SJCRH30 (cell line): ENCODE measurements at regions not wholly inside any gene's neighbourhood (a gene's known extent, or its start where the extent isn't known, plus 50 kb on each side); places are given as distances from the start of the nearest gene placed in this dataset.
A peak's percentile ranks its signal among the peaks of the same experiment; 100 is the strongest.
"Not testable (repeated sequence)": the region's sequence is repeated elsewhere in the genome, so short reads cannot be mapped to it uniquely, and the experiment has no call there.

ENCODE experiments used
- DNase-seq, 2 experiments: peaks; one replicate each; pipeline ENCODE4 v3.0.0-alpha.2; 2015 to 2020
- H3K27ac ChIP-seq: fragments of 250-450 bp; sonication (Bioruptor Pico); 2 replicates; pipeline ENCODE4 v1.5.1; 2020; ENCODE audit warnings: mild to moderate bottlenecking, moderate library complexity
- H3K27me3 ChIP-seq: fragments of 250-450 bp; sonication (Bioruptor Pico); 2 replicates; pipeline ENCODE4 v1.5.1; 2020; ENCODE audit warnings: mild to moderate bottlenecking, moderate library complexity
- H3K36me3 ChIP-seq: fragments of 250-450 bp; sonication (Bioruptor Pico); 2 replicates; pipeline ENCODE4 v1.5.1; 2020; ENCODE audit warnings: mild to moderate bottlenecking, moderate library complexity
- H3K4me1 ChIP-seq: fragments of 250-450 bp; sonication (Bioruptor Pico); 2 replicates; pipeline ENCODE4 v1.5.1; 2020; ENCODE audit warnings: mild to moderate bottlenecking, moderate library complexity
- H3K4me3 ChIP-seq: fragments of 250-450 bp; sonication (Bioruptor Pico); 2 replicates; pipeline ENCODE4 v1.5.1; 2020; ENCODE audit warnings: mild to moderate bottlenecking, moderate library complexity
- H3K9me3 ChIP-seq: fragments of 250-450 bp; sonication (Bioruptor Pico); replicated peaks from 2 replicates; pipeline ENCODE4 v1.5.1; 2020; ENCODE audit warnings: mild to moderate bottlenecking, moderate library complexity

DNA sequence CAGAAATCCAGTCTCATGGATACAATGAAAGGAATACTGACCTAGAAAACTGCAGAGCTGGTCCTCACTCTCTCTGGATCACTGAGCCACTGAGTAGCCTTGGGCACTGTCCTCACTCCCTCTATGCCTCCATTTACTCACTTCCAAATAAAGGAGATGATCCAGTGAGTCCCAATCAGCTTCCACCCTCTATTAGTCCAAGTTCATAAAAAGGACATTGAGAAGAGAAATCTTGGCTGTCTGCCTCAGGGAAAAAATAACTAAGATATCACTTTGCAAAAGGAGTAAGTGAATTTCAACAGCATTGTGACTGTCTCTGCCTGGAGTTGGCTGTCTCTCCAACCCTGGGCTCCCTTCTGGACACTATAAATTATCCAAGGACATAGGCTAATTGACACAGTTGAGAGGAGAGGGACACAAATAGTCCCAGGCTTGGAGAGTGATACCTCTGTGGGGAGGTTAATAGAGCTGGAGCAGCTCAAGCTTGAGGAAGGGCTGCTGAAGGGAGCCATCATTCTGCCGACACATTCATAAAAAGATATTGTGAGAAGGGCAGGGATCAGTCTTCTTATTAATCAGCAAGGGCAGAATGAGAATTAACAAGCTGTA is 572.3 kb downstream of the RAB28 start:
- no peak for DNase-seq
- H3K4me1 ChIP-seq, result no peaks in the 10 kb centered on the region
- no peaks in the 10 kb centered on the region for H3K27me3 ChIP-seq
- H3K36me3 ChIP-seq, result no peaks in the 10 kb centered on the region
- H3K27ac ChIP-seq, result no peak overlapping the region
- H3K4me3 ChIP-seq, result no peak overlapping the region
- H3K9me3 ChIP-seq, result no peaks in the 10 kb centered on the region

DNA sequence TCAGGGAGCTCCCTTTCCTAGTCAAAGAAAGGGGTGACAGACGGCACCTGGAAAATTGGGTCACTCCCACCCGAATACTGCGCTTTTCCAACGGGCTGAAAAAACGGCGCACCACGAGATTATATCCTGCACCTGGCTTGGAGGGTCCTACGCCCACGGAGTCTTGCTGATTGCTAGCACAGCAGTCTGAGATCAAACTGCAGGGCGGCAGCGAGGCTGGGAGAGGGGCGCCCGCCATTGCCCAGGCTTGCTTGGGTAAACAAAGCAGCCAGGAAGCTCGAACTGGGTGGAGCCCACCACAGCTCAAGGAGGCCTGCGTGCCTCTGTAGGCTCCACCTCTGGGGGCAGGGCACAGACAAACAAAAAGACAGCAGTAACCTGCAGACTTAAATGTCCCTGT is 580.5 kb downstream of the RAB28 start:
- not testable (repeated sequence) for DNase-seq, H3K4me3 ChIP-seq, H3K27ac ChIP-seq, H3K27me3 ChIP-seq, H3K36me3 ChIP-seq, H3K9me3 ChIP-seq, H3K4me1 ChIP-seq

GRCh38 chr4:12902735-12903134 is 581.4 kb downstream of the RAB28 start:
- Histone ChIP-seq H3K36me3 (no peaks in the 10 kb centered on the region), H3K9me3 (no peaks in the 10 kb centered on the region), H3K27me3 (peaks cover 3% of the 10 kb centered on the region; the same call in 1 of the 2 replicates), H3K27ac (no peak overlapping the region), H3K4me3 (no peak overlapping the region), H3K4me1 (no peaks in the 10 kb centered on the region)
- peak in 1 of 2 experiments; percentile 8 for DNase-seq

GRCh38 chr4:12897954-12898353 is 586.2 kb downstream of the RAB28 start:
- no peak for DNase-seq
- no peak overlapping the region for H3K27ac ChIP-seq
- H3K4me3 ChIP-seq, result no peak overlapping the region
- H3K9me3 ChIP-seq, result no peaks in the 10 kb centered on the region
- H3K4me1 ChIP-seq, result no peaks in the 10 kb centered on the region
- no peaks in the 10 kb centered on the region for H3K36me3 ChIP-seq
- H3K27me3 ChIP-seq, result peaks cover 2% of the 10 kb centered on the region; the same call in 1 of the 2 replicates

DNA sequence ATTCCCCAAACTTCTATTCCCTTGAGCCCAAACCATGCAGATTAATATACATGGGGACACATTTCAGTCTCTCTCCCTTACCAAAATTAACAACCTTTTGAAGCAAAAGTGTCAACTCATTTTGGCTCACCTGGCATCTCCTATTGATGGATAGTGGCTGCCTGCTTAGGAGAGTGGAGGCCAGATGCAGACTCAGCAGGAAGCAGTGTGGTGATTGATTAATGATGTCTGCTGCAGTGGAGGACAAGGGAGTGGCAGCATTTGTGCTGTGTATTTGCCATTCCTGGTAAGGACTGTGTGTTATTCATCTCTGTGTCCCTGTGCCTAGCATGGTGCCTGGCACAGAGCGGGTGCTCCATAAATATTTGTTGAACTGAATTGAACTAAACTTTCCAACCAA is 590.1 kb downstream of the RAB28 start:
- H3K27me3 ChIP-seq, result no peaks in the 10 kb centered on the region
- H3K9me3 ChIP-seq, result no peaks in the 10 kb centered on the region
- DNase-seq, result no peak
- no peaks in the 10 kb centered on the region for H3K4me1 ChIP-seq
- no peak overlapping the region for H3K27ac ChIP-seq
- H3K36me3 ChIP-seq, result no peaks in the 10 kb centered on the region
- H3K4me3 ChIP-seq, result no peak overlapping the region

GRCh38 chr4:12889054-12889453 is 595.1 kb downstream of the RAB28 start:
- H3K9me3 ChIP-seq, result no peaks in the 10 kb centered on the region
- no peak for DNase-seq
- H3K27me3 ChIP-seq, result no peaks in the 10 kb centered on the region
- H3K4me1 ChIP-seq, result peaks cover 5% of the 10 kb centered on the region; the same call in 1 of the 2 replicates
- no peak overlapping the region for H3K27ac ChIP-seq
- no peaks in the 10 kb centered on the region for H3K36me3 ChIP-seq
- H3K4me3 ChIP-seq, result no peak overlapping the region

DNA sequence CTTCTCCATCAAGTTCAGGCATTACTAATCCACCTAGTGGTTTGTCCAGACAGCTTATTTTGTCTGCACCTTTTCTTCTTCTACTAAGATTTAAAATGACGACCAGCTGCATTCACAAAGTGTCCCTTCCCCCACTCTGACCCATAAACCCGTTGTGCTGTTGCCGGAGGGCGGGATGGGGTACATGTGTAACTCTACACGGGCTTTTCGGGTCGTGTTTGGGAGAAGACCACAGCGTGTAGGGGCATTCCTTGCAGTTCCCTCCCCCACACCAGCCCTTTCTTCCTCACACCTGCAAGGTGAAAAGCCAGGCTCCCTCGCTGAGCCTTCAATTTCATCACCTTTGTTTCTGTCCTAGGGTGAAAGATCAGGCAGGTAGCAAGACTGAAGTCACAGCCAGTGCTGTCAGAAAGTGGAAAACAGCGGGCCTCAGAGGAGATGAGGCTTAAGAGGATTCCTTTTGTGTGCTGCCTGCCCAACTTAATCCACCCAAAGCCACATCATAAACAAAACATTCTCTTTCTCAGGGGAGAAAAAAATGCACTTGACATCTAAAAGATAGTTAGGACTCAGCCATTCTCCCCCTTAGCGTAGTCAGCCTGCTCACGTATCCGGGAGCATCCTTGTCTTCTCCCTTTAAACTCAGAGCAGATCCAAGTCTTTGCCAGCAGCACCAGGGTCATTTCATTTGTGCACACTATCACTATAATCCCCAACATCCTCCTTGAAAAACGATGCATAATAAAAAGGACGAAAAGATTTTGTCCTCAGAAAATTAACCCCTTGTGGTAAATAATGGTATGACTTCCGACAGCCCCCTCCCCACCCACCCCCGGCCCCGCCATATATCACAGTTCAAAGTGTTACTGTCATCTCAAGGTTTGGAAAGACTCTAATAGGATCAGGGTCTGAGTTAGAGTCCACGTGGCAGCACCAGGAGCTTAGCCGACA is 599.0 kb downstream of the RAB28 start:
- Histone ChIP-seq H3K27ac (no peak overlapping the region), H3K4me1 (peaks cover 5% of the 10 kb centered on the region; the same call in 1 of the 2 replicates), H3K4me3 (no peak overlapping the region), H3K27me3 (no peaks in the 10 kb centered on the region), H3K9me3 (no peaks in the 10 kb centered on the region), H3K36me3 (no peaks in the 10 kb centered on the region)
- peak; percentile 26 to 46 for DNase-seq

GRCh38 chr4:12881945-12882584 is 602.1 kb downstream of the RAB28 start:
- Histone ChIP-seq H3K4me3 (no peak overlapping the region), H3K4me1 (peaks cover 5% of the 10 kb centered on the region; the same call in 1 of the 2 replicates), H3K9me3 (no peaks in the 10 kb centered on the region), H3K27ac (no peak overlapping the region), H3K27me3 (no peaks in the 10 kb centered on the region), H3K36me3 (no peaks in the 10 kb centered on the region)
- no peak for DNase-seq

GRCh38 chr4:12880844-12881243 is 603.3 kb downstream of the RAB28 start:
- Histone ChIP-seq H3K9me3 (no peaks in the 10 kb centered on the region), H3K36me3 (no peaks in the 10 kb centered on the region), H3K27ac (no peak overlapping the region), H3K4me1 (peaks cover 5% of the 10 kb centered on the region; the same call in 1 of the 2 replicates), H3K4me3 (no peak overlapping the region), H3K27me3 (no peaks in the 10 kb centered on the region)
- DNase-seq, result no peak

DNA sequence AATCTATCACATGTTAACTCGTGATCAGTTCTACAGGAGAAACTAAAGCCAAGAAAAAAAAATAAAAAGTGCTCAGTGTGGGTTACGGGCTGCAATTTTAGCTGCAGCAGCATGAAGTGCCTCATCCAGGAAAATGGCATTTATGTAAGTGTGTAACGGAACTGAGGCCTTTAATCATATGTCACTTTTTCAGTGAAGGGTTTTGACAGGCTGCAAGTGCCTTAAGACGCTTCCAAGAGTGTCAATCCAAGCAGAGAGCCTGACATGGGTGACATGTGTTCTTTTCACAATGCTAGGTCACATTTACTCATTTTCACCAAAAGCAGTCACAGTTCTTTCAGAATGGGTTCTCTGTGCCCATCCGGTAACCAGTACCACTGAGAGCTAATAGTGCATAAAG is 604.6 kb downstream of the RAB28 start:
- no peaks in the 10 kb centered on the region for H3K36me3 ChIP-seq
- DNase-seq, result no peak
- no peak overlapping the region for H3K4me3 ChIP-seq
- H3K27me3 ChIP-seq, result no peaks in the 10 kb centered on the region
- peaks cover under 1% of the 10 kb centered on the region; the same call in 1 of the 2 replicates for H3K4me1 ChIP-seq
- H3K9me3 ChIP-seq, result no peaks in the 10 kb centered on the region
- H3K27ac ChIP-seq, result no peak overlapping the region

DNA sequence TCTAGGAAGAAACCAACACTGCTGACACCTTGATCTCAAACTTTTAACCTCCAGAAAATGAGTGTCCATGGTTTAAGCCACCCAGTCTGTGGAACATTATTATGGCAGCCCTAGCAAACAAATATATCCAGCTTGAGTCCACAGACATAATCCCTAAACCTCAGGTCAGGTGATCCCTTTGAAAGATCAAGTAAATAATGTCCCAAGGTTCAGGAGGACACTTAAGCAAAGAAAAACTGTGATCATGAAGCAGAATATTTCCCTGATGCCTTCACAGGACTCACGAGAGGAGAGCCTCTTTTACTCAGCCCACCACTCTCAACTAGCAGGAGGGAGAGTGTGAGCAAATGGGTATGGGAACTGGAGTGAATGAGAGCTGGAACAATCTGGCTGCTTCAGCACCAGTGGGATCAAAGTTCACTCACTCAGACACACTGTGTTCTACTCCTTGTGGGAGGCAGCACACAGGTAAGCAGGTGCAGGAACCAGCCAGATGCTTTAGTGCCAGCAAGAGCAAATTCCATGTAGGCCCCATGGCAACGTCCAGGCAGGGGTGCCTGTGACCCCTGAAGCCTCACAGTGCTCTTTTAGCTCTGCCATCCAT is 608.4 kb downstream of the RAB28 start:
- Histone ChIP-seq H3K27me3 (no peaks in the 10 kb centered on the region), H3K36me3 (no peaks in the 10 kb centered on the region), H3K9me3 (no peaks in the 10 kb centered on the region), H3K4me1 (no peaks in the 10 kb centered on the region), H3K4me3 (no peak overlapping the region), H3K27ac (no peak overlapping the region)
- no peak for DNase-seq

DNA sequence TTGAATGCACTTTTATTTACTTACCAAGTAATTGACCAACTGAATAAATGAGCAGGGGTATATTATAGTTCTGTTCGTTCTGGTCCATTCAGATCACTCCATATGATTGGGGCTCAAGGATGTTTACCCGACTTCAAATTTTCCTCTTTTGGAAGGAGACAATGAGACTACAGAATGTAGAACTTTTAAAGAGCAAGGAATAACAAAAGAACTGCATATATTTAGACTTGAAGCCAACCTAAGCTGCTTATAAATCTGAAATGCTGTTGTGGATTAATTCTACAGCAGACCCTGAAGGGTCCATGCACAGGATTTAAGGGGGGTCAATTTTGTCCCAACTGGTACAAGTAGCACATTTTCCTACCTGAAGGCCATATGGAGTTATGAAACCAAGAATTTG is 610.8 kb downstream of the RAB28 start:
- Histone ChIP-seq H3K4me1 (no peaks in the 10 kb centered on the region), H3K36me3 (no peaks in the 10 kb centered on the region), H3K4me3 (no peak overlapping the region), H3K27ac (no peak overlapping the region), H3K27me3 (no peaks in the 10 kb centered on the region), H3K9me3 (no peaks in the 10 kb centered on the region)
- DNase-seq, result no peak

- H3K9me3 ChIP-seq, result no peaks in the 10 kb centered on the region
Measured at GRCh38 chr4:12861422-12861821, 622.7 kb downstream of the RAB28 start.

GRCh38 chr4:12852338-12853307 is 631.5 kb downstream of the RAB28 start:
- Histone ChIP-seq H3K4me1 (no peaks in the 10 kb centered on the region; the same call in 1 of the 2 replicates), H3K9me3 (no peaks in the 10 kb centered on the region), H3K4me3 (no peak overlapping the region), H3K36me3 (no peaks in the 10 kb centered on the region), H3K27me3 (no peaks in the 10 kb centered on the region), H3K27ac (no peak overlapping the region)
- DNase-seq, result peak; percentile 24 to 73

More at GRCh38 chr4:12861422-12861821, 622.7 kb downstream of the RAB28 start:
- Histone ChIP-seq H3K36me3 (no peaks in the 10 kb centered on the region), H3K4me1 (no peaks in the 10 kb centered on the region), H3K4me3 (no peak overlapping the region), H3K27ac (no peak overlapping the region), H3K27me3 (no peaks in the 10 kb centered on the region)
- no peak for DNase-seq
